ENCODE measurements at regions not wholly inside any gene's neighbourhood (a gene's known extent, or its start where the extent isn't known, plus 50 kb on each side); places are given as distances from the start of the nearest gene placed in this dataset.

- TF ChIP-seq CTCF (IDR thresholded peaks at IDR 0.05) = no peak
- no peak for TF ChIP-seq POLR2A (IDR thresholded peaks at IDR 0.05)
- no peak for TF ChIP-seq EP300 (IDR thresholded peaks at IDR 0.05)
- no peak for TF ChIP-seq POLR2AphosphoS5 (IDR thresholded peaks at IDR 0.05)
Observed at GRCh38 chr16:85500220-85500619, 112.9 kb upstream of the GSE1 start.
